GM23248 (cell line): ENCODE measurements at regions not wholly inside any gene's neighbourhood (a gene's known extent, or its start where the extent isn't known, plus 50 kb on each side); places are given as distances from the start of the nearest gene placed in this dataset.
A peak's percentile ranks its signal among the peaks of the same experiment; 100 is the strongest.
"Not testable (repeated sequence)": the region's sequence is repeated elsewhere in the genome, so short reads cannot be mapped to it uniquely, and the experiment has no call there.

ENCODE experiments used
- DNase-seq: peaks from one replicate; pipeline ENCODE4 v3.0.0-alpha.2; 2015
- H2AFZ ChIP-seq: fragments of 200-600 bp; sonication (generic); 2 replicates; pipeline ENCODE4 v1.6.1; 2016; ENCODE audit warnings: antibody characterized with exemption
- H3F3A ChIP-seq: fragments of 200-600 bp; sonication (generic); 2 replicates; pipeline ENCODE4 v1.6.1; 2016; ENCODE audit warnings: mild to moderate bottlenecking, antibody characterized with exemption, mixed run types; ENCODE audit not compliant: insufficient read depth
- H3K27ac ChIP-seq: fragments of 200-600 bp; sonication (generic); 2 replicates; pipeline ENCODE4 v1.5.1; 2016; ENCODE audit warnings: mild to moderate bottlenecking
- H3K27me3 ChIP-seq: fragments of 200-600 bp; sonication (generic); replicated peaks from 2 replicates; pipeline ENCODE4 v1.6.1; 2016; ENCODE audit warnings: mild to moderate bottlenecking; ENCODE audit not compliant: insufficient read depth
- H3K36me3 ChIP-seq: fragments of 200-600 bp; sonication (generic); 2 replicates; pipeline ENCODE4 v1.6.1; 2016; ENCODE audit warnings: low read depth, mild to moderate bottlenecking
- H3K4me1 ChIP-seq: fragments of 200-600 bp; sonication (generic); 2 replicates; pipeline ENCODE4 v1.6.1; 2016; ENCODE audit warnings: mild to moderate bottlenecking; ENCODE audit not compliant: insufficient read depth
- H3K4me2 ChIP-seq: fragments of 200-600 bp; sonication (generic); one replicate; pipeline ENCODE4 v1.6.1; 2016; ENCODE audit warnings: mild to moderate bottlenecking; ENCODE audit not compliant: unreplicated experiment
- H3K4me3 ChIP-seq: fragments of 200-600 bp; sonication (generic); 2 replicates; pipeline ENCODE4 v1.5.1; 2016; ENCODE audit warnings: mild to moderate bottlenecking
- H3K79me2 ChIP-seq: fragments of 200-600 bp; sonication (generic); 2 replicates; pipeline ENCODE4 v1.6.1; 2016; ENCODE audit warnings: mild to moderate bottlenecking; ENCODE audit not compliant: insufficient read depth
- H3K9ac ChIP-seq: fragments of 200-600 bp; sonication (generic); 2 replicates; pipeline ENCODE4 v1.6.1; 2016; ENCODE audit warnings: mild to moderate bottlenecking
- H3K9me2 ChIP-seq: fragments of 200-600 bp; sonication (generic); 2 replicates; pipeline ENCODE4 v1.6.1; 2016; ENCODE audit warnings: mixed run types, mild to moderate bottlenecking, moderate library complexity; ENCODE audit not compliant: insufficient read depth
- H3K9me3 ChIP-seq: fragments of 200-600 bp; sonication (generic); one replicate; pipeline ENCODE4 v1.6.1; 2017; ENCODE audit warnings: low read depth
- H4K20me1 ChIP-seq: fragments of 200-600 bp; sonication (generic); 2 replicates; pipeline ENCODE4 v1.6.0; 2016; ENCODE audit not compliant: insufficient read depth
- EZH2 ChIP-seq: fragments of 200-600 bp; sonication (generic); IDR thresholded peaks from 2 replicates; pipeline ENCODE4 v1.6.1; 2018; ENCODE audit warnings: antibody characterized with exemption, mild to moderate bottlenecking; ENCODE audit not compliant: insufficient read depth, poor library complexity, severe bottlenecking
- EZH2phosphoT487 ChIP-seq: fragments of 200-600 bp; sonication (generic); IDR thresholded peaks from 2 replicates; pipeline ENCODE4 v1.6.1; 2018; ENCODE audit warnings: antibody characterized with exemption, moderate library complexity, mild to moderate bottlenecking, low read depth; ENCODE audit not compliant: insufficient read depth
- WGBS, 2 experiments: methylation state at CpG; one replicate each; pipeline ENCODE4 v1.1.6; 2015 to 2017; ENCODE audit warnings: low lambda C conversion rate in 2 of 2, low coverage in 1 of 2; ENCODE audit errors: missing lambda C conversion rate in 2 of 2; 5-methylcytosine and 5-hydroxymethylcytosine counted together
- in situ Hi-C: fragments of 300-500 bp; cut with MboI; formaldehyde crosslinking; loops from 2 replicates; pipeline ENCODE4 v1.15.0; 2020

DNA sequence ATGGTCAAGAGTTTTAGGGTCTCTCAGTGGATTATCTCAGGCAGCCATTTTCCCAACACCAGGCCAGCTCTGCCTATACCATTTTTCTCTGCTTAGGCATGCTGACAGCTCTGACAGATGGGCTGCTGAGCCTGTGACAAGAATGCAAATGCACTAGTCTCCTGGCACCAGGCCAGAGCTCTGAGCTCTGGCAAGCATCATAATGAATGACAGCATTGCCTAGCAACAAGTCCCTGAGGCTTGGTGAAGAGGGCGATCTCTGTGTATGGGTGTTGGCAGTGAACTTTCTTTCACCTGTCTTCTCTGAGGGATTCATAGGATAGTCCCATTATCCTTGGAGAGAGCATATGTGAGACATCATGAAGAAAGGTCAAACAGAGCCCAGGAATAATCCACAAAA is 77.9 kb upstream of the TSPY4 start:
- Histone ChIP-seq H3K27me3 (no peaks in the 10 kb centered on the region), H3F3A (no peaks in the 10 kb centered on the region), H2AFZ (no peak overlapping the region), H3K27ac (no peak overlapping the region), H4K20me1 (no peaks in the 10 kb centered on the region), H3K9ac (no peak overlapping the region), H3K9me3 (no peaks in the 10 kb centered on the region), H3K4me2 (no peak overlapping the region), H3K79me2 (no peaks in the 10 kb centered on the region), H3K9me2 (no peaks in the 10 kb centered on the region), H3K4me3 (no peak overlapping the region), H3K36me3 (no peaks in the 10 kb centered on the region), H3K4me1 (0 out of 2 replicates have a peak, but pooled peaks cover 3% of the 10 kb centered on the region)
- DNase-seq: peak; percentile 16
- 100% methylated on average over 1 of the region's 1 CpG for WGBS, 2 experiments
- TF ChIP-seq EZH2phosphoT487 (no peak), EZH2 (no peak)
- in situ Hi-C loops: no loop called here

DNA sequence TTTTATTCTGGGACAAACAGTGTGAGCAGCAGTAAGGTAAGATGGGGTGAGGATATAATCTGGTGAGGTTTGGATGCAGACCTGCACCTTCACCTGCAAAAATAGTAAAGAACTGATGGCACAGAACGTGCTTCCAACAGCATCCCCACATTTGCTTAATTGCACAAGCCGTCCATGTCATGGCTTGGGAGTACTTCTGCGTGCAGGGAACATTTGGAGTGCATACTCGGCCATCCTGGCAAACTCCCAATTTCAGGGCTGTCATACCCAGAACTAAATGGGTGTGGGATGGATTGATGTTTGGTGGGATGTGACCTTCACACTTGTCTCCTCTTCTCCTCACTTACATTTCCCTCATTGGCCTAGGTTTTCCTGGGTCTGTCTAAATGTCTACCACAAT is 76.8 kb upstream of the TSPY4 start:
- no peaks in the 10 kb centered on the region for H3K79me2 ChIP-seq
- H3K4me3 ChIP-seq: no peak overlapping the region
- TF ChIP-seq EZH2phosphoT487 (no peak), EZH2 (no peak)
- no peak overlapping the region for H3K27ac ChIP-seq
- no peak overlapping the region for H3K4me2 ChIP-seq
- no peak overlapping the region for H2AFZ ChIP-seq
- no peaks in the 10 kb centered on the region for H3K9me3 ChIP-seq
- no peaks in the 10 kb centered on the region for H3K36me3 ChIP-seq
- no peaks in the 10 kb centered on the region for H3K9me2 ChIP-seq
- H3F3A ChIP-seq: no peaks in the 10 kb centered on the region
- no peak overlapping the region for H3K9ac ChIP-seq
- in situ Hi-C loops: no loop called here
- no peaks in the 10 kb centered on the region for H3K27me3 ChIP-seq
- 28 to 62% methylated on average over 3 to 4 of the region's 4 CpGs for WGBS, 2 experiments
- 0 out of 2 replicates have a peak, but pooled peaks cover 3% of the 10 kb centered on the region for H3K4me1 ChIP-seq
- no peak for DNase-seq
- H4K20me1 ChIP-seq: no peaks in the 10 kb centered on the region

DNA sequence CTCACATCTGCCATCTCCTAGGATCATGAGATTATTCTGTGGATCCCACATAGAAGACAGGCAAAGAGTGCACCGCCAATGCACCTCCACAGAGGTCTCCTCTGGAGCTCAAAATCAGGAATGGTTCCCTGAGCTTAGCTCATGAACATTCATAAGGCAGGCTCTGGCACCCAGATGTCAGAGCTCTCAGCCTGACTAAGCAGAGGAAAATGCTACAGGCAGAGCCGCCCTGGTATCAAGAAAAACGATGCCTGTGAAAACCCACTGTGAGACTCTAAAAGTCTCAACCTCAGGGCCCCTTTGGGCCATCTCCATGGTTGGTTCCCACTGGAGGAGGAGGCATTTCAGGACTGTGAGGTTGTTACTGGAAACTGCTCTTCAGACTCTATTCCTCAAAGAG is 71.7 kb upstream of the TSPY4 start:
- no peaks in the 10 kb centered on the region for H3F3A ChIP-seq
- no peaks in the 10 kb centered on the region for H3K9me3 ChIP-seq
- in situ Hi-C loops: no loop called here
- 0 to 37% methylated on average over 1 to 2 of the region's 3 CpGs for WGBS, 2 experiments
- no peaks in the 10 kb centered on the region for H3K9me2 ChIP-seq
- DNase-seq: peak; percentile 60
- H3K27ac ChIP-seq: no peak overlapping the region
- no peak overlapping the region for H3K9ac ChIP-seq
- no peaks in the 10 kb centered on the region for H4K20me1 ChIP-seq
- no peak overlapping the region for H3K4me3 ChIP-seq
- TF ChIP-seq EZH2 (no peak), EZH2phosphoT487 (no peak)
- no peaks in the 10 kb centered on the region for H3K4me1 ChIP-seq
- no peaks in the 10 kb centered on the region for H3K79me2 ChIP-seq
- H2AFZ ChIP-seq: no peak overlapping the region
- H3K4me2 ChIP-seq: no peak overlapping the region
- H3K36me3 ChIP-seq: no peaks in the 10 kb centered on the region
- H3K27me3 ChIP-seq: no peaks in the 10 kb centered on the region

- in situ Hi-C loops, DNase-seq, H3K36me3 ChIP-seq, H3K9ac ChIP-seq, H4K20me1 ChIP-seq, H3K4me3 ChIP-seq, H3K4me2 ChIP-seq, H3K79me2 ChIP-seq, H3K27ac ChIP-seq, H3K9me2 ChIP-seq, H3K27me3 ChIP-seq, H3K4me1 ChIP-seq, H2AFZ ChIP-seq, H3K9me3 ChIP-seq, H3F3A ChIP-seq: not testable (repeated sequence)
- WGBS, 2 experiments: 61 to 67% methylated on average over 3 of the region's 3 CpGs
These were observed 66.9 kb upstream of the TSPY4 start for GRCh38 chrY:9270351-9270750.

DNA sequence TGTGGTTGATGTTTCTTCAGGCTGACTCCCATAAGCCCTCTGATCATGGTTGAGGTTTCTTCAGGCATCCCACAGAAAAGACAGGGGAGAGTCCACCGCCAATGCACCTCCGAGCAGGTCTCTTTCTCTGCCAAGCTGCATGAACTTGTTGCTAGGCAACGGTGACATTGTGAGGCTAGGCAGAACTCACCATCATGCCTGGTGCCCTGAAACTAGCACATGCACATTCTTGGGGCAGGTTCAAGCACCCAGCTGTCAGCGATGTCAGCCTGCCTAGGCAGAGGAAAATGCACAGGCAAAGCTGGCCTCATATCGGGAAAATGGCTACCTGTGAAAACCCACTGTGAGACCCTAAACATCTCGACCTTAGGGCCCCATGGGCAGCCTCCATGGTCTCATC is 64.4 kb upstream of the TSPY4 start:
- H2AFZ ChIP-seq, H4K20me1 ChIP-seq, H3K4me1 ChIP-seq, H3K27me3 ChIP-seq, H3K9ac ChIP-seq, H3K4me2 ChIP-seq, in situ Hi-C loops, H3K79me2 ChIP-seq, H3K9me3 ChIP-seq, H3K9me2 ChIP-seq, H3K4me3 ChIP-seq, H3K27ac ChIP-seq, H3F3A ChIP-seq, DNase-seq, H3K36me3 ChIP-seq: not testable (repeated sequence)
- WGBS, 2 experiments: 53 to 95% methylated on average over 3 to 4 of the region's 6 CpGs

DNA sequence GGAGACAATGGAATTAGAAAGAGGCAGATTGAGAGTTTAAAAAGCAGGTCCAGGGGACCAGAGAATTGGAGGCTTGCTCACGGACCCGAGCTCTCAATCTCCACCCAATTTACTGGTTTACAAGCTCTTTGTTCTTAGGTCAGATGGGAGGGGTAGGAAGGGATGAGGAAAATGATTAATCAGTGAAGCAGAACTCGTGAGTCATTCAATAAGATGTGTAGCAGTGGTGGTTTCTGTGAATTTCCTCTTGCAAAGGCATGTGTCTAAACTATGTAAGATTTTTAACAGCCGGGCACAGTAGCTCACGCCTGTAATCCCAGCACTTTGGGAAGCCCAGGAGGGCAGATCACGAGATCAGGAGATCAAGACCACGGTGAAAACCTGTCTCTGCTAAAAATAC is 58.4 kb upstream of the TSPY4 start:
- peak overlapping the region; percentile 65 for H2AFZ ChIP-seq
- H3K9me2 ChIP-seq, in situ Hi-C loops, H3F3A ChIP-seq, H3K9me3 ChIP-seq, H3K79me2 ChIP-seq, H3K36me3 ChIP-seq, H4K20me1 ChIP-seq, H3K27me3 ChIP-seq: not testable (repeated sequence)
- H3K27ac ChIP-seq: peak overlapping the region; percentile 54
- WGBS, 2 experiments: 0% methylated on average over 3 to 7 of the region's 7 CpGs
- peak; percentile 71 for DNase-seq
- peaks cover 12% of the 10 kb centered on the region; the same call in 1 of the 2 replicates for H3K4me1 ChIP-seq
- peak overlapping the region; percentile 44 for H3K4me3 ChIP-seq
- peak overlapping the region; percentile 48 for H3K4me2 ChIP-seq
- H3K9ac ChIP-seq: peak overlapping the region; percentile 36; the same call in 1 of the 2 replicates
